ENCODE measurements at regions not wholly inside any gene's neighbourhood (a gene's known extent, or its start where the extent isn't known, plus 50 kb on each side); places are given as distances from the start of the nearest gene placed in this dataset.

DNA sequence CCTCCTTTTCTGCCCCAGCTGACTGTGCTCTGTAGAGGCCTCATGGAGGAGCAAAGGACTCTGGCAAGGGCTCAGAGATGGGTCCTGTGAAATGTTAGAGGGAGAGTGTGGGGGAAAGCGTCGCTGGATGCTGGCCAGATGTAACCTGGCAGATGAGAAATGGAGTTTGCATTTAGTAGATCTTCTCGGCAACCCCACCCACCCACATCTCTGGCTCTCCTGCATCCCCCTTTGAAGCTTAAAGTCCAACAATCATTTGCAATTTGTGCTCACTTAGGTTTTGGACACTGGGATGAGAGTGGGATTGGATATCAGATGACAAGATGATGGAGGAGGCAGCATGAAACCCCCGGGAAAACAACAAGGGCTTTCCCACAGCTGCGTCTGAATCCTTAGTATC lies 523.6 kb upstream of the MCTP2 start:
- no peak for TF ChIP-seq POLR2A (IDR thresholded peaks at IDR 0.05; ENCODE audit: low read length)
- no peak for TF ChIP-seq GATA1 (IDR thresholded peaks at IDR 0.05; ENCODE audit: low read depth, low read length)

DNA sequence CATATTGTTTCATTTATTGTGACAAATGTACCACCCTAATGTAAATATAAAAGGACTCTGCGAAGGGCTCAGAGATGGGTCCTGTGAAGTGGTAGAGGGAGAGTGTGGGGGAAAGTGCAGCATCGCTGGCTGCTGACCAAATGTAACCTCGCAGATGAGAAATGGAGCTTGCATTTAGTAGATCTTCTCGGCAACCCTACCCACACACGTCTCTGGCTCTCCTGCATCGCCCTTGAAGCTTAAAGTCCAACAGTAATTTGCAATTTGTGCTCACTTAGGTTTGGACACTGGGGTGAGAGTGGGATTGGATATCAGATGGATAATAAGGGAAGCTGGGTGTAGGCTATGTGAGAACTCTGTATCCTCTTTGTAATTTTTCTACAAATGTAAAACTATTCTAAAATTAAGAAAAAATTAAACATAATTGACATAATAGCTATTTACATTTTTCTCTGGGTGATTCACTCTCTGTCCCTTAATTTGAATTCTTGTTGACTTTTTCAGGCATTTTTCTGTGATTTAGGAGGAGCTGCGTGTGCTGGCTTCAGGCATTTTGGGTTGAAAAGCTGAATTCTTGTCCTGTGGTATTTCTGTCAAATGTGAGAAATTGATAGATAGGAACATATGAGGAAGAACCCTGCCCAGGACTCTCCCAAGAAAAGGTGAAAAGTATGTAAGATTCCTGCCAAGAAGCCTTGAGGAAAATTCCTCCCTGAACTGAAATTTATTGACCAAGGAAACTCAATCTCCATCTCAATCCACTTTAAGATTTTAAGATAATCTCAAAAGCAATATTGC lies 524.7 kb upstream of the MCTP2 start:
- TF ChIP-seq GATA1 (IDR thresholded peaks at IDR 0.05; ENCODE audit: low read depth, low read length) (no peak), POLR2A (IDR thresholded peaks at IDR 0.05; ENCODE audit: low read length) (no peak)
- DNase-seq, result no peak

More for the DNA sequence above, 523.6 kb upstream of the MCTP2 start:
- DNase-seq, result no peak

DNA sequence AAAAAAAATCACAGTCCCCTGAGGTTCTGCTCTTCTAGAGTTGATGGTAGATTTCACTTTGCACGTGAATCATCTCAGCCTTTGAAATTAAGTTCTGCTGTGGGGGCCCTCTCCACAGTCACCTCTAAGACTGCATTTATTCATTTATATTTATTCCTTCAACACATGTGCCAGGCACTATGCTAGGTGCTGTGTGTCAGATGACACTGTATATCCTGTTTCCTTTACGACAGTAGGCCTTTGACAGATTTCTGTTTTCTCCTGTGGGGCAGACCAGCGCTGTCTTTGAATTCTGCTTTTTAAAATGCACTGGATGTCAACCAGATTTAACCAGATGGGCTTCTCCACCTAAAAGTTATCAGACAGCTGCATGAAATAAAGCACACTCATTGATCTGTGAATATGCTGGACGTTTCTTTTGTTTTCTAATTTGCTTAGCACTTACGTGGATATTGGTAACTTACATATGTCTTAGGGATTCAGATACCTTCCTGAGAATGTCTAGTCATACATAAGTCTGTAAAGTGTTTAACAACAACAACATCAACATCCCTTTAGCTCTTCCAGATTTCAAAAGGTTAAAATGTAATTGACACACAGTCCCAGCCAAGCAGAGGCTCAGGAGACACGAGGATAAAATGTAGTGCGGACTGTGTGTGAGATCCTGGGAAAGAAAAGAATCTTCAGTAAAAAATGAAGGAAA lies 525.5 kb upstream of the MCTP2 start:
- TF ChIP-seq GATA1 (IDR thresholded peaks at IDR 0.05; ENCODE audit: low read depth, low read length) (no peak), POLR2A (IDR thresholded peaks at IDR 0.05; ENCODE audit: low read length) (no peak)
- DNase-seq, result no peak

DNA sequence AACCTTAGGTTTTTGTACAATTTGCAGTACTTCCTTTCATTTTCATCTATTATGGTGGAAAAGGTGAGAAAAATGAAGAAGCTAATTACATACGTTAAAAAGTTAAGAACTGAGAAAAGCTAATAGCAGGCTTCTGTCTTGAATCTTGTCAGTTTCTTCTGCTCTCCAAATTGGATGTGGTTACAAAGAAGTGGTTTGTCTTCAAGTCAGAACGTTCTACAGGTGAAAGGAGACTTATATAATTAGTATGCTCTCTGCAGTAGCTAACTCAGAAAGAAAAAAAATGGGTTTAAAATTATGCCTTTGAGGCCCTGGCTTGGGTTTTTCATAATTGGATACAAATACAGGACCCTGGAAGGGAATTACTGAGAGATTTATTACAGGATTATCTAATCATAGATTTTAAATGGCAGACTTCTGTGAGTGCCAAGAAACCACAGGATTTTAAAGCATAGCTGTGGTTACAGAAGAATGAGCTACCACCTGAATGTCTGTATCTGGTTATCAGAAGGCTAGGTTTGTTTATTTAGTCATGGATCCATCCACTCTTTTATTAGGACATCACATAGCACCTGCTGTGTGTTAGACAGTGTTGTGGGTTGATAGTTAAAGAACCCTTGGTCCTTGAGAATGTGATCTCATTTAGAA lies 528.1 kb upstream of the MCTP2 start:
- TF ChIP-seq POLR2A (IDR thresholded peaks at IDR 0.05; ENCODE audit: low read length) (no peak), GATA1 (IDR thresholded peaks at IDR 0.05; ENCODE audit: low read depth, low read length) (no peak)
- DNase-seq, result no peak

DNA sequence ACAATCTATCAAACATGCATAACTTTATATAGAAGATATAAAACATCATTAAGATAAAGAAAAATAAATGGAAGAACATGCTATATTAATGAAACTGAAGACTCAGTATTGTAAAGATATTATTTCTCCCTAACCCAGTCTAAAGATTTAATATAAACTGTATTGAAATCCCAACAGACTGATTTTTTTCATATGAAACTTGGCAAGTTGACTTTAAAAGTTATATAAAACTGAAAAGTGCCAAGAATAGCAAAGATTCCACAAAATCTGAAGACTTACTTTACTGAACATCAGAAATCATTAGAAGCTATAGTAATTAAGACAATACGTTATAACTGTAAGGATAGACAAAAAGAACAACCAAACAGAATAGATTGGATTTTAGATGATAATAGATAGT lies 531.3 kb upstream of the MCTP2 start:
- no peak for DNase-seq
- TF ChIP-seq POLR2A (IDR thresholded peaks at IDR 0.05; ENCODE audit: low read length) (no peak), GATA1 (IDR thresholded peaks at IDR 0.05; ENCODE audit: low read depth, low read length) (no peak)

DNA sequence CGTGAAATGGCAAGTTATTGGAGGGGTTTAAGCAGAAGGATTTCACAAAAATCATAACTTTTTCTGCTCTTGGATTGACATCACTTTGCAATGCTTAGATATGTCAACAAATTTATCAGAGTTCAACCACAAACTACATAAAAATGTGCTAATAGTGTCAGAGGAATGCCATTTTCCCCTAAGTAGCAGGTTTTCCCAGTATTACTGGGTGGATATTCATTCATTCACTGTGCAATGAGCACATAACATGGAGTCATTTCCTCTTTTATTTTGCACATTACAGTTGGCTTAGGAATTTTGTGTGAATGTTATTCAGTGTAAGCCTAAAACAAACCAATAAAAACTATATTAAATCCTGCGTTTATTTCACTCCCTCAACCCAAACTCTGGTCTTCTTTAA lies 537.3 kb upstream of the MCTP2 start:
- no peak for DNase-seq
- TF ChIP-seq GATA1 (IDR thresholded peaks at IDR 0.05; ENCODE audit: low read depth, low read length), result no peak

DNA sequence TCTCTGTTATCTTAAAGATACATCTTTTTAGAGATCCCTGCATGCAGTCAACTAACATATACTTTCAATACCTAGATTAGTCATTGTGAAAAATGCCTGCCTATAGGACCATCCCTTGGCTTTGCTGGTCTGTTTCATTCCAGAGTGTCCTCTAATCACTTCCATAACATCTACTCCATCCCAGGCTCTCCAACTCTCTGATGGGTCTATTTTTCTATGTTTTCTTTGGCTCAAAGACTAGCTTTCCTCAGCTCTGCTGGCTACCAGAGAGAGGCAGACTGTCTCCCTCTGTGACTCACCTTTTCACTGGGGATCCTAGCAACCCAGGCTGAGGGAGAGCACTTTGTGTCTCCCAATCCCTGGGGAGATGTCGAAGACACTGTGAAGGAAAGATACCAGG lies 547.7 kb upstream of the MCTP2 start:
- no peak for TF ChIP-seq GATA1 (IDR thresholded peaks at IDR 0.05; ENCODE audit: low read depth, low read length)
- no peak for TF ChIP-seq POLR2A (IDR thresholded peaks at IDR 0.05; ENCODE audit: low read length)
- DNase-seq, result no peak

DNA sequence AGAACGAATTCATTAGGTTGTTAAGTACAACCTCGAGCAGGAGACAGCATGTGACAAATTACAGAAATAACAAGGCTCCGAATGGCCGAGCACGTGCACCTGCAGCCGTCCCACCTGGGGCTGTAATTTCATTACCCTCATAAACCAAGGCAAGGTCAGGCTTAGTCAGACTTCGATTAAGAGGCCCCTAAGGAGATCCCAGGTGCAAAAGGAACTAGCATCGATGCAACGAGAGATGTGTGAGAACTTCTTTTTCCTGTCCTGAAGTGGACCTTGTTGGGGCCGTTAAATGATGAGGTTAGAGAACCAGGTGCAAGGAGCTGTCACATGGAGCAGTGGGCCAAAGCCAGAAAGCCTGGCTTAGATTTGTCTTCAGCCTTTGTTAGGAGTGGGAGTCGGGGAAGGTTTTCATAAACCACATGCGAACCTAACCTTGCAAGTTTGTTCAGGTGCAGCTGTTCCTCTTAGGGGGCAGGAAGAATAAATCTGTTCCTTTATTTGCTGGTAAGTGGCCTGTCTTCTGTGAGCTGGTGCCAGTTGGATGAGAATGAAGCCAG lies 559.9 kb upstream of the MCTP2 start:
- no peak for DNase-seq
- TF ChIP-seq POLR2A (IDR thresholded peaks at IDR 0.05; ENCODE audit: low read length), result no peak
- TF ChIP-seq GATA1 (IDR thresholded peaks at IDR 0.05; ENCODE audit: low read depth, low read length), result no peak

DNA sequence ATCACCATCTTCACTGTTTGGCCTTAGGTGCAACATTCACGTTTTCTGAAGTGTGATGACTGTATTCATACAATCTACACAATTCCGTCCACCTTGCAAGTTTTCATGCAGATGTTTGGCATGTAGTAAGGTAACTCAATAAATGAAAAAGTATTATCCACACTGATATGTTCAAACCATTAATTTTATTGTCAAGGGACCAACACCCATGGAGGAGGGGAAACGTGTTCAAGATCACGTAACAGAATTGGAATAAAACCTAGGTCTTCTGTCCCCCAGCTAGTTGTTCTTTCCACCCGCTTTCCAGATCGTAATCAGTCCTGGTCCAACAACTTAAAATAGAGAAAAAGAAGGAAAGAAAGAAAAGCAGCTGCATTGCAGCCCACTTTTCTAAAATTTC lies 560.4 kb upstream of the MCTP2 start:
- DNase-seq, result no peak
- TF ChIP-seq GATA1 (IDR thresholded peaks at IDR 0.05; ENCODE audit: low read depth, low read length) (no peak), POLR2A (IDR thresholded peaks at IDR 0.05; ENCODE audit: low read length) (no peak)

DNA sequence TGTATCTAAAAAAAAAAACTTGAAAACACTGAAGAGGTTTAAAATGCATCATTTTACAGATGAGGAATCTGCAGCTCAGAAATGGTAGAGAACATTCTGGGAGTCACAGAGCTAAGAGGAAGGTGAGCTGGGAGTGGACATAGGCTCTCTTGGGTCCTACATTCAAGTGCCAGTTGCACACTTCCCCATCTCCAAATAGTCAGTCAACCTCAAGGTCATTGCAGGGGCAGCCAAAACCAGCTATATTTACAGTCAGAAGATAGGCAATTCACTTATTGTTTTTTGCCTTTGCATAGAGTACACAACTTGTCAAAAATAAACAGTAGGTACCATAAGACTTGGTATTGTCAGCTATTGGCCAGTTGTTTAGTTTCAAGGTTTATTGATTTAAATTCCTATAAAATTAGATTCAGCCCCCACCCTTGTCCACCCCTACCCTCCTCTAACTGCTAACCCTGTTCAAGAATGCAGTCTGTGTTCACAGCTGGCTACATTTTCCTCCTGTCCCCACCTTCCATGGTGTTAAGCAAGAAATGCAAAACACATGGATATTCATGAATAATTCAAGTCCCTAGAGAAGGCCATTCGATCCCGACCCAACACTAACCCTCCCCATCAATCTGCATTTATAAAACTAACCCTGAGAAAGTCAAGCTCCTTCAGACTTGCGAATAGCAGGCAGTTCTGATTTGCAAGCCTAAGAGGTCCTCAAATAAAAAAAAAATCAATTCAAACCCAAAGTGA lies 567.0 kb upstream of the MCTP2 start:
- DNase-seq, result no peak
- TF ChIP-seq GATA1 (IDR thresholded peaks at IDR 0.05; ENCODE audit: low read depth, low read length) (no peak), POLR2A (IDR thresholded peaks at IDR 0.05; ENCODE audit: low read length) (no peak)

DNA sequence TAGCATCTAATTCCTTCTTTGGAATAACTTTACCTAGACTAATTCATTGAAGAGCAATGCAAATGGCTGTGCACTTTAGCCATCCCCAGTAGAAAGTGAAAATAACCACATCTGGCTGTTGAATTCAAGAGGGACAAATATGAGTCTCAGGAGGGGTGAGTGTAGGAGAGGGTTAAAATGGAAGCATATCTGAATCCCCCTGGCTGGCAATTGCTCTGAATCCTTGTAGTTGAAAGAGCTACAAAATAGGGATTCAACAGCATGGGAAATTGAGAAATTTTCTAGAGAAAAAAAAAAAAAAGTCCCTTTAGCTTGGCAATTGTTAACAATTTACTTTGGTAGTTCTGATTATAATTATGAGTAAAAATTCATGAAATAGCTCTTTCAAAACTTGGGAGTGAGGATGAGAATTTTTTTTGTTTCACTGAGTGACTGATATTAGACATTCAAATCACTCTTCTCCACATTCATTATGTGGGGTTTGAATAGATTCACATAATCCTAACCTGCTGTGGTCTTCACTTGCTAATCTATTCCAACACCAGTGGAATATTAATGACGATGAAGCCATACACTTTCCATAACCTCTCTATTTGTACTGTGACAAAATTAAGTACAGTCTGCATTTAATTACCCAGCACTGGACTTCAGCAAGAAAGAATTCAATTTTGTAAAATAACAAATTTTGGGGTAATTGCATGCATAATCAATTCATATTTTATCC lies 569.0 kb upstream of the MCTP2 start:
- TF ChIP-seq GATA1 (IDR thresholded peaks at IDR 0.05; ENCODE audit: low read depth, low read length), result no peak
- TF ChIP-seq POLR2A (IDR thresholded peaks at IDR 0.05; ENCODE audit: low read length), result no peak
- no peak for DNase-seq

DNA sequence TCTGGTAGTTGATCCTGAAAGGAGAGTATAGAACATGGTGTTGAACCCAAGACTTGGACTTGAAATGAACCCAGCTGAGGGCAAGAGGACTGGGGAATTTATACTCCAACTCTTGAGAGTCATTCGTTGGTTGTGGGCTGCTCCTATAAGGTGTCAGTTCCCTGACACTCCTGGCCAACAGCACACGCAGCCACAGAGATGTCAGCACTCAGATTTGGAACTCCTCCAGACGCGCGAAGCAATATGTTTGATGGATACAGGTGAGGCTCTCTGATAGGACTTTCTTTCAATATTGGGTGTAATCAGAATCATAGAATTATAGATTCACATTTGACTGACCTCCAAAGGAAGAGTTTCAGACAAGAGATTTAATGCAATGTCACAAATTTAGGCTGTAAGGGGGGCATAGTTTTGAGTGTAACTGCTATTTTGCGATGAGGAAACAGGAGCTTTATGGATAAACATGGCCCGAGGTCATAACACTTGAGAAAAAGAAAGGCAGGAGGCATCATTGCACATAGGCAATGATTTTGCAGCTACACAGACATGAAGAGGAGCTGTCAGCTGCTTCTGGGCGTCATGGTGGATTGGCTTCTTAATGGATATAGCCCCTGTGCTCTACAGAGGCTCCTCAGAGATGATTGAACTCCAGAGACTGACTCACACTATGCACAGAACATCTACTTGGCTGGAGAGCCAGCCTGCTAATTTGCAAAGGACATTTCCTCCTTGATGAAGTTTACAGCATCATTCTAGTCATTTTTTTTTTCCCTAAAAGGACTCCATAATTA lies 569.2 kb upstream of the RGMA start:
- TF ChIP-seq GATA1 (IDR thresholded peaks at IDR 0.05; ENCODE audit: low read depth, low read length) (no peak), POLR2A (IDR thresholded peaks at IDR 0.05; ENCODE audit: low read length) (no peak)
- no peak for DNase-seq

All from erythroblast (primary cell).